Umbilical cord (tissue), 1 donor: ENCODE measurements at regions not wholly inside any gene's neighbourhood (a gene's known extent, or its start where the extent isn't known, plus 50 kb on each side); places are given as distances from the start of the nearest gene placed in this dataset.
"Not testable (repeated sequence)": the region's sequence is repeated elsewhere in the genome, so short reads cannot be mapped to it uniquely, and the experiment has no call there.

Experiments used
- DNase-seq: peaks from one replicate; pipeline ENCODE4 v3.0.0-alpha.2; 2015; ENCODE audit warnings: low spot score

DNA sequence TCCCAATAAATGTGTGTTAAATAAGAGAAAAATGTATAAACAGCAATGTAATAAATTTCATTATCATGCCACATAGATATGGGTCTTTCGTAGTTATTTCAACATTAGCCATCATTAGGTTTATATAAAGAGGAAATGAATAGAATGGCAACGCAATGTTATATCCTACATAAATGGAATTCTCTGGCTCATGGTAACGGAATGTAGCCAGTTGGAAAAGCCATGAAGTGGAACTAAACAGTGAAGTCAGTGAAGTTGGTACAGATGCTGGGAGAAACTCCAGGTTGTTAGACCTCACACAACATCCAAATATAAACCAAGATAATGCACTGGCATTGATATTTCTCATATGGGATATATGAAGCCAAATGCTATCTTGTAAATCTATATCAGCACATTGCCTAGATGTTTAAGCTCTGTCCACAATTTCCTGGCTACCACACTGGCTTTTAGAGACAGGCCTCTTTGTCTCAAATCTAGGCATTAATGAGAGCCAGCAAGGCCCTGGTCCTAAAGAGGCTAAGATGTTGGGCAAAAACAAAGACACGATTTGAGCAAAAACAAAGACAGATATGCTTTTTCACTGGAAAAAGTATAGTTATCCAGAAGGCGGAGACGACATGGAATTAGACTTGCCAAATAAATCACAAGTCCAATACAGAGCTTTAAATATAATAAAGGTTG is 861.0 kb downstream of the RPS29 start:
- DNase-seq: no peak

DNA sequence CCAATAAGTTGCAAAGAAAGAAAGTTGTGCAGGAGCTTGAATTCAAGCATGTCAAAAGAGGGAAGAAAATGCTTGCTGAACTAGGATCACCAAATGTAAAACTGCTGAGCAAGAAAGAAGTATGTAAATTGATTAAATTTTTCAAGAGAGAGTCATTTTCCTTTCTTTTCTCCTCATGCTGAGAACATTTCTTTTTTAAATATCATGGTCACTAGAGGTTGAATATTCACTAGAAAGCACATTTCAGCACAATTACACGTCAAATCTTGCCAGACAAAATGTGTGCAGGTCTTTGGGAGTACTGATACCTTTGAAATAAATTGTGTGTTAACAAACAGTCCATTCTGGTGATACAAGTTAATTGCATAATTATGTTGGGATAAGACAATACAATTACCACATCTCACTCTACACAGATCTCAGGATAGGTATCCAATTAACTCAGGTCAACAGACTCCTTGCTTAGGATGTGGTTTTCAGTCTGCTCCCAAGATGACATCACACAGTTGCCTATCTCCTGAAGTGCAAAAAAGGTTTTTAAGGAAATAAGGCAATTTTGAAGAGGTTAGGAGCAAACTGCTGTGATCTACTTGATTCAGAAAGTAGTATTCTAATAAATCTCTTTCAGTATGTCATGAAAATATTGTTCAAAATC is 862.2 kb downstream of the RPS29 start:
- no peak for DNase-seq

GRCh38 chr14:48714366-48714765 is 871.8 kb downstream of the RPS29 start:
- no peak for DNase-seq

DNA sequence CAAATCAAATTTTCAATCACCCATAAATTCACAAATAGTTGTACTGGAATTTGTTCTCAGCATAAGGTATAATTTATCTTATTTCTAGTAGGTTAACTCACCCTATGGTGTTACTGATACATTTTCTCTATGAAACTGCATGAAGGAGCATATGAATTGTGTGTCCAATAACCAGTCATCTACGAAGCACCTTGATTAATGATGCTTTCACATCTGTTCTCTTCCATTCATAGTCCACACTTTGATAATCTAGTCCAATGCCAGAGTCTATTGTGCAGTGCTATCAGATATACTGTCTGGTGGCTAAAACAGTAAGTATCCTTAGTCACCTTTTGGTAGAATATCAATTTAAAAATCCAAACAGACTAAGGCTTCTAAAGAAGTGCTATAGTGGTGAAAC is 876.0 kb downstream of the RPS29 start:
- no peak for DNase-seq

DNA sequence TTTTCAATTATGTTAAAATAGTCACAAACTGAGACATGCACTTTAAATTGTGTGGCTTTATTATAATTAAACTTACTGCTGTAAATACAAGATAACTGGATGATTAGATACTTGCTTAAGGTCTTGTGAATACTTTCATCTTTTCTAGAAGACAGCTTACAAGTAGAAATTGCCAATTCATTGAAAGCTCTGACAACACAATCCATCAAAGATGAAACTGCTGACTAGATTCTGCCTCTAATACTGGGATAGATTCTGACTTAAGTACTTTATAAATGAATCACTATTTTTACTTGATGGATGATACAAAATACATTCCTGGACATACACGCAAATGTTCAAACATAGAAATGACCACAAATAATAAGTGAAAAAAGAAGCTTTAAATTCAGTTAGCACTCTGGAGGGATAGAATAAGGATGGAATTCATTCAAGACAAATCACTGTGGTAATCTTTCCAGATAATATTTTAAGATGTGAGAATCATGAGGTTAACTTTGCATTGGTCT is 876.8 kb downstream of the RPS29 start:
- DNase-seq: no peak

- no peak for DNase-seq
Measured at GRCh38 chr14:48704639-48705038, 881.5 kb downstream of the RPS29 start.

DNA sequence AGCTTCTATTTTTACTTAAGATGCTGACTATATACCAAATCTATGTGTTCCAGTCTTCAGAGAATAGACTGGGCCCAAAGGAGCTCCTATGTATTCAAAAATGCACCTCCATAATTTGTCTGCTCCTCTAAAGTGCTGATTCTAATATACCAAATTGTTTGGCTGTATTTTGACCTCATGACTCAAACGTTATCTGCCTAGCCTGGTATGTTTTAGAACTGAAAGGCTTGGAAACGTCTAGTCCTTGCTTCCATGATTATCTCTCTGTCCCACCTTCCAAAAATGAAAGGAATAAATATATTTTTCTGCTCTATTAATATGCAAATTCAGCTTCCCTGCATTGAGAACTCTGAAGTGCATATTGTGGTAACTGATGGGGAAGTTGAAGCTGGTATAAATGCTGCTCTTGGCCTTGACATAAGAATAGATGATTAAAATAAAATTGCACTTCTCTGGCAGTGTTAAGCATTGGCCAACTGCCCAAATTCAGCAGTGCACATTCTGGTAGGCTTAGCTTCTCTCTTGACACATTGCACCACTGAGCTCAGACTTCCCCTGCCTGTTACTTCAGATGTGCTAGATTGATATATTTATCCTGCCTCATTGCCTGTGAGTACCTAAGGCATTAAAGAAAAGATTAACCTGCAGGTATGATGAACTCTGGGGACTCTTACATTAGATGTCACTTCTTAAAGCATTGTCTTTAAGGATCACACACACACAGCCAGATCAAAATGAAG is 882.3 kb downstream of the RPS29 start:
- no peak for DNase-seq

DNA sequence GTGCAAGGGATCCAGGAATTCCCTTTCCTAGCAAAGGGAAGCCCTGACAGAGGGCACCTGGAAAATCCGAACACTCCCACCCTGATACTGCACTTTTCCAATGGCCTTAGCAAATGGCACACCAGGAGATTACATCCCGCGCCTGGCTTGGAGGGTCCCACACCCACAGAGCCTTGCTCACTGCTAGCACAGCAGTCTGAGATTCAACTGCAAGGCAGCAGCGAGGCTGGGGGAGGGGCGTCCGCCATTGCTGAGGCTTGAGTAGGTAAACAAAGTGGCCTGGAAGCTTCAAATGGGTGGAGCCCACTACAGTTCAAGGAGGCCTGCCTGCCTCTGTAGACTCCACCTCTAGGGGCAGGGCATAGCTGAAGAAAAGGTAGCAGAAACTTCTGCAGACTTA is 888.8 kb downstream of the RPS29 start:
- DNase-seq: not testable (repeated sequence)

DNA sequence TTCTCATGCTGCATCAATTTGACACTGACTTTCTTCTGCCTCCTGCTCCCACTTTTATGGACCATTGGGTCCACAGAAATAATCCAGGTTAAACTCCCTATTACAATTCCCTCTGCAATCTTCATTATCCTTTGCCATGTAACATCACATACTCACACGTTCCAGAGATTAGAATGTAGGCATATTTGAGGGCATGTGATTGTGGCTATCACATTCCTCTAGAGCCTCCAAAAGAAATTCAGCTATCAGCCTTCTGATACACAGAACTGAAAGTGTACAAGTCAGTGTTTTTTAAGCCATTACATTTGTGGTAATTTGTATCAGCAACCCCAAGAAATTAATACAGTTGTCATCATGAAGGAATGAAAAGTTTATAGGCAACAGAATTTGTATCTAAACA is 892.4 kb downstream of the RPS29 start:
- DNase-seq: no peak

DNA sequence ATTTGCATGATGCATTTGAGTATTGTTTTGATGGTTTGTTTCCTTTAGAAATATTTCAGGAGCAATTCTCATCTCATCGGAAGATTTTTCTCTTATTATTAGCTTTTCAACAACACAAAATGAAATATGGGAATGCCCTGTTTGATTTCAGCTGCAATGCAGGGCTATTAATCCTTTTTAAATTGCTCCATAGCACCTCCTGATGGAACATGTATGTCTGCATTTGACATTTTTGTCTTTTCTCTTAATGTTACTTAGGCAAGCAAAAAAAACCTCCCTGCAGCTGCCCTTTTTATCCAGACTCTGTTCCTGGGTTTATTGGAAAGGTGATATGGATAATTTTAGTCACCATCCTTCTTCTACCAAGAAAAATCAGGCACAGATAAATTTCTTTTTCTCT is 895.8 kb downstream of the RPS29 start:
- no peak for DNase-seq

DNA sequence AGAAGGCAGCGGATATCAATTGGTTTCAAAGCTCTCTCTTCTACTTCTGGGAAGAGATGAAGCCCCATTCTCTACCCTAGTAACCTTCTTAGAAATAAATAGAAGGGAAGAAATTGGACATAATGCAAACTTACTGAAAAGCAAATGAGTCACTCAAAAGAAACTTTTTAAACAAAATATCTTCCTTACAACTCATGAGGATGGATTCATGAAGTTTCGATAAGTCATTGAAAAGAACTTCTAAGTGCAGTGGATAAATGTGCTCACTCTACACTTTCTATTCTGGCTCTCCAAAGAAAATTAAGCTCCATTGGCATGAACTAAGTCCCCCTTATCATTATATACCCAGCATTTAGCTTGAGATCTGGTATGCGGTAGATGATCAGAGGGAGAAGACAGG is 899.5 kb downstream of the RPS29 start:
- DNase-seq: no peak

GRCh38 chr14:48672506-48672905 is 913.7 kb downstream of the RPS29 start:
- DNase-seq: no peak

- no peak for DNase-seq
Measured at GRCh38 chr14:48670939-48671338, 915.2 kb downstream of the RPS29 start.

GRCh38 chr14:48665077-48665784 is 920.9 kb downstream of the RPS29 start:
- DNase-seq: no peak

DNA sequence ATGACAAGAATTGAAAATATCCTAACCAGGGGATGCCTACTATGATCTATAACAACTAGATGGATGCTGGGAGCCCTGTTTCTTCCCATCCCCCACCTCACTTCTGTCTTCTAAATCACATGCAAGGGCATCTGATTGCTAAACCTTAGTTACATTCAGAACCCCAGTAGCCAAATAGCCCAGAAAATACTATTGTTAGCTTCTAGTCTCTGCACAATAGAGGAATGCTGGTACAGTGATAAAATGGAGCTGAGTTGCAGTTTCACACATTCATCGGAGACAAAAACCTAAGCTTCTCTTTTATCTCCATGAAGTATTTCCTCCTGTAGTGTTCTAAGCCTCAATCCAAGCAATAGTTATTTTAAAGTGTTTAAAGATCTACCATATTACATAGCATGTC is 942.9 kb downstream of the RPS29 start:
- DNase-seq: no peak

GRCh38 chr14:48628870-48629269 is 953.5 kb upstream of the MDGA2 start:
- DNase-seq: no peak

GRCh38 chr14:48622980-48623379 is 947.6 kb upstream of the MDGA2 start:
- DNase-seq: no peak

- DNase-seq: peak; percentile 22
Measured at GRCh38 chr14:48618057-48618456, 942.7 kb upstream of the MDGA2 start.

- no peak for DNase-seq
Measured at GRCh38 chr14:48616931-48617330, 941.5 kb upstream of the MDGA2 start.

GRCh38 chr14:48615618-48616017 is 940.2 kb upstream of the MDGA2 start:
- DNase-seq: no peak

- DNase-seq: no peak
Measured at GRCh38 chr14:48614003-48614402, 938.6 kb upstream of the MDGA2 start.

- DNase-seq: not testable (repeated sequence)
Measured at GRCh38 chr14:48606960-48607359, 931.6 kb upstream of the MDGA2 start.
